BLaER1 (cell line): ENCODE measurements at regions not wholly inside any gene's neighbourhood (a gene's known extent, or its start where the extent isn't known, plus 50 kb on each side); places are given as distances from the start of the nearest gene placed in this dataset.

ENCODE experiments used
- H3K27ac ChIP-seq: shearing (Covaris generic); formaldehyde crosslinking; 2 replicates; pipeline ENCODE4 v1.8.1; 2022
- H3K27me3 ChIP-seq: shearing (Covaris generic); formaldehyde crosslinking; 2 replicates; pipeline ENCODE4 v1.8.1; 2022
- H3K36me3 ChIP-seq: shearing (Covaris generic); formaldehyde crosslinking; 2 replicates; pipeline ENCODE4 v1.8.1; 2022
- H3K4me1 ChIP-seq: shearing (Covaris generic); formaldehyde crosslinking; 2 replicates; pipeline ENCODE4 v1.8.1; 2022
- H3K4me2 ChIP-seq: shearing (Covaris generic); formaldehyde crosslinking; 2 replicates; pipeline ENCODE4 v1.8.1; 2022
- H3K4me3 ChIP-seq: shearing (Covaris generic); formaldehyde crosslinking; 2 replicates; pipeline ENCODE4 v1.8.1; 2022
- H3K9ac ChIP-seq: shearing (Covaris generic); formaldehyde crosslinking; 2 replicates; pipeline ENCODE4 v1.8.1; 2022
- H3K9me3 ChIP-seq: shearing (Covaris generic); formaldehyde crosslinking; 2 replicates; pipeline ENCODE4 v1.8.1; 2022
- H4K20me1 ChIP-seq: shearing (Covaris generic); formaldehyde crosslinking; 2 replicates; pipeline ENCODE4 v1.8.1; 2022
- Cebpa-rat ChIP-seq: shearing (Covaris generic); IDR thresholded peaks from 2 replicates; pipeline ENCODE4 v1.8.1; 2022

DNA sequence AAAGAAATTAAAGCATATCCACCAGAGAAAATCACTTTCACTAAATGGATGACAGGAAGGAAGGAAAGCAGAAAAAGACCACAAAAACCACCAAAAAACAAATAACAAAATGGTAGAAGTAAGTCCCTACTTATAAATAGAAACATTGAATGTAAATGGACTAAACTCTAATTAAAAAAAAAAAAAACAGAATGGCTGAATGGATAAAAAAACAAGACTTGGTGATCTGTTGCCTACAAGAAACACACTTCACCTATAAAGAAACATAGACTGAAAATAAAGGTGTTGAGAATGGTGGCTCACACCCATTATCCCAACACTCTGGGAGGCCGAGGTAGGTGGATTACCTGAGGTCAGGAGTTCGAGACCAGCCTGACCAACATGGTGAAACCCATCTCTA, 122.9 kb downstream of the HMHB1 start:
- Histone ChIP-seq H3K4me2 (no peak overlapping the region), H3K27me3 (no peaks in the 10 kb centered on the region), H3K9me3 (peaks cover 29% of the 10 kb centered on the region), H3K27ac (no peak overlapping the region), H3K36me3 (no peaks in the 10 kb centered on the region), H3K9ac (no peak overlapping the region), H4K20me1 (no peaks in the 10 kb centered on the region), H3K4me1 (no peaks in the 10 kb centered on the region), H3K4me3 (no peak overlapping the region)
- no peak for TF ChIP-seq Cebpa-rat

DNA sequence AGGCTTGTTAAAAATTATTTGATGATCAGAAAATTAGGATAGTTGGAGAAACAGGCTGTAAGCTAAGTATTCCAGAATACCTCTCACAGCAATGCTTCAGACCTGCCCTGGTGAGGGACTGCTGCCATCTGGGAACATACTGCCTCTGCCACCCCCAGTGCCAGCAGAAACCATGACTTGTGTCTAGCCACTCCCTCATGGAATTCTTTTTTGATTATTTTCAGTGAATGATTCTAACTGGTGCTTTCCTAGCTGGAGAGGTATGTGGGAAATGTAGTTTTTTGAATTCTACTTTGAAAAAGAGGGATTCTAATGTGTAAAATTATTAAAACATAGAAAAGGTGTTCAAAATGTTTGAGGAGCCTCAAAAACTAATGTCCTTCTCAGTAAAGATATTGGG, 126.3 kb downstream of the HMHB1 start:
- no peak for TF ChIP-seq Cebpa-rat

DNA sequence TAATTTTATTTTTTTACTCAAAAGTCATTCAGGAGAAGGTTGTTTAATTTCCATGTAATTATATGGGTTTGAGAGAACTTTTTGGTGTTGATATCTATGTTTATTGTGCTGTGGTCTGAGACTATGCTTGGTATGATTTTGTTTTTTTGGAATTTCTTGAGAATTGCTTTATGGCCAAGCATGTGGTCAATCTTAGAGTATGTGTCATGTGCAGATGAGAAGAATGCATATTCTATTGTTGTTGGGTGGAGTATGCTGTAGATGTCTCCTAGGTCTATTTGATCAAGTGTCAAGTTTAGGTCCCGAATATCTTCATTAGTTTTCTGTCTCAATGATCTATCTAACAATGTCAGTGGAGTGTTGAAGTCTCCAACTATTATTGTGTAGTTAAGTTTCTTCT, 134.9 kb downstream of the HMHB1 start:
- Histone ChIP-seq H3K9me3 (peaks cover 37% of the 10 kb centered on the region), H3K27ac (no peak overlapping the region), H3K9ac (no peak overlapping the region), H3K4me1 (no peaks in the 10 kb centered on the region), H3K4me3 (no peak overlapping the region), H4K20me1 (no peaks in the 10 kb centered on the region), H3K36me3 (no peaks in the 10 kb centered on the region), H3K27me3 (no peaks in the 10 kb centered on the region), H3K4me2 (no peak overlapping the region)
- TF ChIP-seq Cebpa-rat: no peak

More for the DNA sequence above, 126.3 kb downstream of the HMHB1 start:
- Histone ChIP-seq H3K9ac (no peak overlapping the region), H3K36me3 (no peaks in the 10 kb centered on the region), H3K27ac (no peak overlapping the region), H3K9me3 (peaks cover 41% of the 10 kb centered on the region), H3K4me3 (no peak overlapping the region), H3K27me3 (no peaks in the 10 kb centered on the region), H3K4me1 (no peaks in the 10 kb centered on the region), H3K4me2 (no peak overlapping the region), H4K20me1 (no peaks in the 10 kb centered on the region)

- no peak for TF ChIP-seq Cebpa-rat
- H3K36me3 ChIP-seq: no peaks in the 10 kb centered on the region
- H3K27ac ChIP-seq: no peak overlapping the region
- H3K9me3 ChIP-seq: peaks cover 41% of the 10 kb centered on the region
- no peak overlapping the region for H3K4me2 ChIP-seq
- H3K9ac ChIP-seq: no peak overlapping the region
- no peaks in the 10 kb centered on the region for H3K27me3 ChIP-seq
- H3K4me1 ChIP-seq: no peaks in the 10 kb centered on the region
- H3K4me3 ChIP-seq: no peak overlapping the region
- no peaks in the 10 kb centered on the region for H4K20me1 ChIP-seq
These were observed 135.4 kb downstream of the HMHB1 start for GRCh38 chr5:143947313-143947712.

- no peaks in the 10 kb centered on the region for H3K27me3 ChIP-seq
- peaks cover 14% of the 10 kb centered on the region for H3K9me3 ChIP-seq
- H3K4me1 ChIP-seq: no peaks in the 10 kb centered on the region; the same call in 1 of the 2 replicates
- no peak for TF ChIP-seq Cebpa-rat
- H3K36me3 ChIP-seq: no peaks in the 10 kb centered on the region
- H3K4me2 ChIP-seq: no peak overlapping the region
- H4K20me1 ChIP-seq: no peaks in the 10 kb centered on the region
- H3K4me3 ChIP-seq: no peak overlapping the region
- no peak overlapping the region for H3K27ac ChIP-seq
- H3K9ac ChIP-seq: no peak overlapping the region
These were observed 140.8 kb downstream of the HMHB1 start for GRCh38 chr5:143952809-143953208.

- H4K20me1 ChIP-seq: no peaks in the 10 kb centered on the region
- no peak for TF ChIP-seq Cebpa-rat
- no peak overlapping the region for H3K4me2 ChIP-seq
- H3K9me3 ChIP-seq: peaks cover 12% of the 10 kb centered on the region
- no peak overlapping the region for H3K27ac ChIP-seq
- no peak overlapping the region for H3K9ac ChIP-seq
- H3K27me3 ChIP-seq: no peaks in the 10 kb centered on the region
- no peaks in the 10 kb centered on the region; the same call in 1 of the 2 replicates for H3K4me1 ChIP-seq
- no peak overlapping the region for H3K4me3 ChIP-seq
- H3K36me3 ChIP-seq: no peaks in the 10 kb centered on the region
These were observed 141.9 kb downstream of the HMHB1 start for GRCh38 chr5:143953851-143954250.

- Histone ChIP-seq H3K4me3 (no peak overlapping the region), H3K4me2 (no peak overlapping the region), H3K9me3 (peaks cover 12% of the 10 kb centered on the region), H3K27me3 (no peaks in the 10 kb centered on the region), H3K9ac (no peak overlapping the region), H3K4me1 (no peaks in the 10 kb centered on the region; the same call in 1 of the 2 replicates), H3K36me3 (no peaks in the 10 kb centered on the region), H4K20me1 (no peaks in the 10 kb centered on the region), H3K27ac (no peak overlapping the region)
- no peak for TF ChIP-seq Cebpa-rat
These were observed 143.2 kb downstream of the HMHB1 start for GRCh38 chr5:143955141-143955540.

DNA sequence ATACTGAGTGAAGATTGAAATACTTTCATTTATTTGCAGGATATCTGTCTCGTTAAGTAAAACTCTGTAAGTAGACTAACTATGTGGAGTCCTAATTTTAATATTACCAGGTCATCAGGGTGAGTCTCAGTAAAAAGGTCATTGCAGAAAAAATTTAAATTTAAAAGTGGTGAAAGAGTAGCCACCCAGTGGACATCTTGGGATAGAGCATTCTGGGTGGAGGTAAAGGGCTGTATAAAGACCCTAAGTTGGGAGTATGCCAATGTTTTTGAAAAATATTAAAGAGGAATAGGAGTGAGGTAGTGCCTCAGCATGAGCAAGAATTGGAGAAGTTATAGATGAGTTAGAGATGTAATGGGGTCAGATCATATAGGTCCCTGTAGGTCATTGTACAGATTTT, 145.5 kb downstream of the HMHB1 start:
- no peaks in the 10 kb centered on the region for H3K36me3 ChIP-seq
- no peaks in the 10 kb centered on the region; the same call in 1 of the 2 replicates for H3K4me1 ChIP-seq
- H3K4me3 ChIP-seq: no peak overlapping the region
- TF ChIP-seq Cebpa-rat: no peak
- 0 out of 2 replicates have a peak, but pooled peaks cover 3% of the 10 kb centered on the region for H3K9me3 ChIP-seq
- H3K27me3 ChIP-seq: no peaks in the 10 kb centered on the region
- H3K27ac ChIP-seq: no peak overlapping the region
- H3K9ac ChIP-seq: no peak overlapping the region
- H4K20me1 ChIP-seq: no peaks in the 10 kb centered on the region
- no peak overlapping the region for H3K4me2 ChIP-seq

DNA sequence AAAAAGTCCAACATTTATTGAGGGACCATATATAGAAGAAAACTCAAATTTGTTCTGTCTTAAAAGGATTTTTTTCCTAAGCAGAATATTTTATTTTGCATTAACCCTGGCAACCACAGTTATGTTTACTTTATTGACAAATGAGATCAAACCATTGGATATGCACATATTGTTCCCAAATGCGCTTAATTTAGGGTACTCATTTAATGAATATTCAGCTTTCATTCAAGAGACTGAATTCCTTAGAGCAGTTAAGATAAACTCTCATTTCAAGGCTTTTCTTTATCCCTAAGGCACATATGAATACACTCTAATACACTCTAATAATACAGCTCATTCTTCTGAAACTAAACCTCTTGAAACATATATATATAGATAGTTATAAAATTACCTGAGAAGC, 150.2 kb downstream of the HMHB1 start:
- H3K4me1 ChIP-seq: peaks cover 14% of the 10 kb centered on the region
- no peaks in the 10 kb centered on the region for H4K20me1 ChIP-seq
- H3K4me3 ChIP-seq: no peak overlapping the region
- H3K4me2 ChIP-seq: no peak overlapping the region
- H3K27ac ChIP-seq: no peak overlapping the region
- no peak for TF ChIP-seq Cebpa-rat
- no peaks in the 10 kb centered on the region for H3K27me3 ChIP-seq
- no peaks in the 10 kb centered on the region for H3K36me3 ChIP-seq
- no peak overlapping the region for H3K9ac ChIP-seq
- no peaks in the 10 kb centered on the region for H3K9me3 ChIP-seq

DNA sequence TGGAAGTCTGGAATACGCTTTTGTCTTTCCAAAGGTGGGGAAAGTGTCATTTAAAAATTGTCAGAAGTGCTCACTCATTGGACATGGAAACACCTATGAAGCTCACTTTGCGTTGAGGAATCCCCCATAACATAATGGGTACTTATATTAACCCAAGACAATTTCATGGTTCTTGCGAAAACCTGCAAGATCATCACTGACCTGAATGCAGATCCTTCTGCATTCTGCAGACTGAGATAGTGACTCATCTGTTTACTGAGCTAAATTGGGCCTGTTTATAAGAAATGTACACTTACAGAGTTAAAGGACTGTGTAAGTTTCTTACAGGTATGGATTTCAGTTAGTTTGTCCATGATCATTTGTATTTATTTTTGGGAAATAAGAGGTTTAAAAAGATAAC, 153.0 kb downstream of the HMHB1 start:
- Histone ChIP-seq H3K4me3 (no peak overlapping the region), H4K20me1 (no peaks in the 10 kb centered on the region), H3K4me2 (no peak overlapping the region), H3K27me3 (no peaks in the 10 kb centered on the region), H3K9me3 (no peaks in the 10 kb centered on the region), H3K9ac (no peak overlapping the region), H3K36me3 (no peaks in the 10 kb centered on the region), H3K27ac (no peak overlapping the region), H3K4me1 (peaks cover 14% of the 10 kb centered on the region)
- TF ChIP-seq Cebpa-rat: no peak

DNA sequence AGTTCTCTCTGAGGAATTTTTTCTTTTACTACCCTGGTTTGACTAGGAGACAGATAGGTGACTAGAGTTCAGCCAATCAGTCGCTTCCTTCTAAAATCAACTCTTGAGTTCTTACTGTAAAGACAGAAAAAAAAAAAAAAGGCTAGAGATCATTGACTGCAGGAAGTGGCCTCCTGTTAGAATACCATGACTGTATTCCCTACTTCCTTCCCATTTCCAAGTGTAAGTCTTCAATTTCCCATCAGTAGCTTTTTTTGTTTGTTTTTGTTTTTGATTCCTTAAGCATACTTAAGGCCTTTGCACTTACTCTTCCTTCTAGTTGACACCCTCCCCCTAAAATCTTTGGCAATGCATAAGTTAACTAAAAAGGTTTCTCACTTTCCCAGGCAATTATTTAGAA, 154.3 kb downstream of the HMHB1 start:
- Histone ChIP-seq H3K4me2 (no peak overlapping the region), H3K9ac (no peak overlapping the region), H3K27me3 (no peaks in the 10 kb centered on the region), H3K27ac (no peak overlapping the region), H3K4me1 (peaks cover 14% of the 10 kb centered on the region), H3K36me3 (no peaks in the 10 kb centered on the region), H4K20me1 (no peaks in the 10 kb centered on the region), H3K4me3 (no peak overlapping the region), H3K9me3 (no peaks in the 10 kb centered on the region)
- no peak for TF ChIP-seq Cebpa-rat
